SK-N-SH (cell line): ENCODE measurements at regions not wholly inside any gene's neighbourhood (a gene's known extent, or its start where the extent isn't known, plus 50 kb on each side); places are given as distances from the start of the nearest gene placed in this dataset.

Experiments used
- CTCF ChIA-PET: fragments of 300-600, 350-600 bp; formaldehyde crosslinking; extraction: SDS; loops from one replicate; lab custom pipeline; 2021; lab: Yijun Ruan, JAX
- POLR2A ChIA-PET: fragments of 350-600 bp; sonication (Branson Sonifier 250); formaldehyde crosslinking; extraction: SDS; loops from one replicate; lab custom pipeline; 2020; ENCODE audit warnings: antibody characterized with exemption, inconsistent platforms; lab: Yijun Ruan, JAX
- DNase-seq: peaks from one replicate; pipeline ENCODE4 v3.0.0; 2012
- H2AFZ ChIP-seq: fragments of 200-600 bp; sonication (generic); 2 replicates; pipeline ENCODE4 v1.8.1; 2016; ENCODE audit warnings: antibody characterized with exemption, mild to moderate bottlenecking, low read depth
- H3F3A ChIP-seq: fragments of 200-600 bp; sonication (generic); replicated peaks from 2 replicates; pipeline ENCODE3; 2016; ENCODE audit warnings: antibody characterized with exemption, mild to moderate bottlenecking; ENCODE audit not compliant: insufficient read depth
- H3K27ac ChIP-seq, 2 experiments: fragments of 200-500 bp in 1 of 2; fragments of 200-600 bp in 1 of 2; sonication (Bioruptor generic) in 1 of 2; sonication (generic), shearing (Covaris generic) in 1 of 2; 2 replicates each; pipeline versions ENCODE4 v1.5.1 to v1.6.1; 2014 to 2016; ENCODE audit warnings: low read depth in 2 of 2, inconsistent platforms in 1 of 2, low read length in 1 of 2, mild to moderate bottlenecking in 1 of 2, mixed read lengths in 1 of 2
- H3K27me3 ChIP-seq: fragments of 200-600 bp; sonication (generic), shearing (Covaris generic); 2 replicates; pipeline ENCODE4 v1.6.1; 2016; ENCODE audit warnings: mixed run types; ENCODE audit not compliant: insufficient read depth
- H3K36me3 ChIP-seq, 2 experiments: fragments of 200-500 bp in 1 of 2; fragments of 200-600 bp in 1 of 2; sonication (Bioruptor generic) in 1 of 2; sonication (generic) in 1 of 2; replicated peaks in 1 of 2; 2 replicates each; pipeline versions ENCODE3 to v1.5.1; 2014 to 2016; ENCODE audit warnings: low read length in 1 of 2, mild to moderate bottlenecking in 1 of 2; ENCODE audit not compliant: insufficient read depth in 2 of 2, control insufficient read depth in 1 of 2
- H3K4me1 ChIP-seq, 2 experiments: fragments of 200-500 bp in 1 of 2; fragments of 200-600 bp in 1 of 2; sonication (Bioruptor generic) in 1 of 2; sonication (generic), shearing (Covaris generic) in 1 of 2; 2 replicates each; pipeline versions ENCODE4 v1.5.1 to v1.6.1; 2014 to 2016; ENCODE audit warnings: low read depth in 1 of 2, low read length in 1 of 2, mixed run types in 1 of 2; ENCODE audit not compliant: insufficient read depth in 2 of 2, control insufficient read depth in 1 of 2
- H3K4me2 ChIP-seq: fragments of 200-600 bp; sonication (generic), shearing (Covaris generic); 2 replicates; pipeline ENCODE4 v1.6.1; 2017; ENCODE audit warnings: mixed run types
- H3K4me3 ChIP-seq, 2 experiments: fragments of 200-500 bp in 1 of 2; fragments of 200-600 bp in 1 of 2; sonication (Bioruptor generic) in 1 of 2; sonication (generic), shearing (Covaris generic) in 1 of 2; 2 replicates each; pipeline versions ENCODE4 v1.5.1 to v1.8.1; 2014 to 2016; ENCODE audit warnings: low read depth in 2 of 2, inconsistent platforms in 1 of 2, low read length in 1 of 2, mild to moderate bottlenecking in 1 of 2, mixed read lengths in 1 of 2, moderate library complexity in 1 of 2
- H3K79me2 ChIP-seq: fragments of 200-600 bp; sonication (generic); 2 replicates; pipeline ENCODE4 v1.8.1; 2017; ENCODE audit warnings: mild to moderate bottlenecking; ENCODE audit not compliant: insufficient read depth
- H3K9ac ChIP-seq: fragments of 200-600 bp; sonication (generic); 2 replicates; pipeline ENCODE4 v1.6.1; 2017; ENCODE audit warnings: mixed run types
- H3K9me2 ChIP-seq: fragments of 200-600 bp; sonication (generic); 2 replicates; pipeline ENCODE4 v1.6.1; 2017; ENCODE audit warnings: mixed run types
- H3K9me3 ChIP-seq: fragments of 200-600 bp; sonication (generic); 2 replicates; pipeline ENCODE4 v1.6.1; 2017; ENCODE audit warnings: mixed run types, mild to moderate bottlenecking, moderate library complexity
- H4K20me1 ChIP-seq: fragments of 200-600 bp; sonication (generic); 2 replicates; pipeline ENCODE4 v1.6.1; 2017; ENCODE audit warnings: mild to moderate bottlenecking, mixed run types; ENCODE audit not compliant: insufficient read depth
- CHD2 ChIP-seq: fragments of 150-350 bp; IDR thresholded peaks from 2 replicates; pipeline ENCODE4 v1.6.1; 2018; ENCODE audit warnings: low read length; ENCODE audit not compliant: partially characterized antibody
- ELF1 ChIP-seq: IDR thresholded peaks from 2 replicates; pipeline ENCODE4 v1.4.0; 2012
- EZH2phosphoT487 ChIP-seq: fragments of 200-600 bp; sonication (generic); IDR thresholded peaks from 2 replicates; pipeline ENCODE4 v1.6.1; 2017; ENCODE audit warnings: low read depth, mixed run types, mild to moderate bottlenecking, antibody characterized with exemption, moderate library complexity, borderline replicate concordance
- FOSL2 ChIP-seq: IDR thresholded peaks from 2 replicates; pipeline ENCODE4 v1.4.0; 2012; ENCODE audit warnings: low read depth, mild to moderate bottlenecking, moderate library complexity, borderline replicate concordance
- FOXM1 ChIP-seq: IDR thresholded peaks from 2 replicates; pipeline ENCODE4 v1.4.0; 2012; ENCODE audit warnings: low read depth, mild to moderate bottlenecking
- JUND ChIP-seq: IDR thresholded peaks from 2 replicates; pipeline ENCODE4 v1.4.0; 2012
- MEF2A ChIP-seq: IDR thresholded peaks from 2 replicates; pipeline ENCODE4 v1.4.0; 2012; ENCODE audit warnings: low read depth, borderline replicate concordance
- PBX3 ChIP-seq: IDR thresholded peaks from 2 replicates; pipeline ENCODE4; 2012
- POLR2AphosphoS5 ChIP-seq: IDR thresholded peaks from 2 replicates; pipeline ENCODE4 v1.6.1; 2012; ENCODE audit warnings: low read depth, low read length
- RFX5 ChIP-seq: IDR thresholded peaks from 2 replicates; pipeline ENCODE4 v1.6.1; 2012; ENCODE audit warnings: mild to moderate bottlenecking, improper control_type of control experiment, low read length
- RXRA ChIP-seq: IDR thresholded peaks from 2 replicates; pipeline ENCODE4 v1.4.0; 2012; ENCODE audit warnings: low read depth, mild to moderate bottlenecking, borderline replicate concordance
- SMC3 ChIP-seq: IDR thresholded peaks from 2 replicates; pipeline ENCODE4 v1.6.1; 2012; ENCODE audit warnings: low read depth, low read length, improper control_type of control experiment
- TAF1 ChIP-seq: IDR thresholded peaks from 2 replicates; pipeline ENCODE4 v1.6.1; 2012; ENCODE audit warnings: low read depth, mild to moderate bottlenecking, low read length, moderate library complexity, borderline replicate concordance
- TEAD4 ChIP-seq: IDR thresholded peaks from 2 replicates; pipeline ENCODE4 v1.4.0; 2012; ENCODE audit warnings: mild to moderate bottlenecking, borderline replicate concordance; ENCODE audit not compliant: insufficient read depth
- USF1 ChIP-seq: IDR thresholded peaks from 2 replicates; pipeline ENCODE4 v1.4.0; 2012; ENCODE audit warnings: low read depth, borderline replicate concordance
- YY1 ChIP-seq: IDR thresholded peaks from 2 replicates; pipeline ENCODE4 v1.4.0; 2012; ENCODE audit warnings: low read depth, mild to moderate bottlenecking
- WGBS: methylation state at CpG from one replicate; pipeline ENCODE4 v1.1.6; 2017; ENCODE audit warnings: low lambda C conversion rate; 5-methylcytosine and 5-hydroxymethylcytosine counted together
- TF ChIP-seq, protein P1 (sequence below): IDR thresholded peaks from 2 replicates; pipeline ENCODE4 v1.4.0; 2012; ENCODE audit warnings: low read depth

DNA sequence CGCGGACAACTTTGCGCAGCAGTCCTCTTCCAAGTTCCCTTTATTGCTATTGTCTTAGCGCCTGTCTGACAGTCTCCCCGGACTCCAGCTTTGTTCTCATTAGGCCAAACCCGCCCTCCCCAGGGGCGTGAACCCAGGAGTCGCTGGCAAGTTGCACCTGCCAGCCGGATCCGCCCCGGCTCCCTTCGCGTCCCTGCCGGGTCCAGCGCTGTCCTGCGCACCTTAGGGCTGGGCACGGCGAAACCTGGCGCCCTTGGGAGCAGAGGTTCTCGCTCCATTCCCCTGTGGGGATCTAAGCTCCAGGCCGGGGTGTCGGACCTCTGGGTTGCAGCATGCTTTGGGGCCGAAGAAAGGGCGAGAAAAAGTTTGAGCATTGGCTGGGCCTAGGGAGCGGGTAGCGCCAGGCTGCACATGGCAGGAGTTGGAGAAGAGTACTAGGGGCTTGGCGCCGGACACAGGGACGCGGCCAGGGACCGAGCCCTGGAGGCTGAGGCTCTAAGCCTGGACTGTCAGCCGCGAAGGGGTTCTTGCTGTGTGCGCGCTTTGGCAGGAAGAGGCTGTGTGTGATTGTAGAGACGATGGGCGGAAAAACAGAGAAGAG lies 335.1 kb upstream of the THRB start:
- Histone ChIP-seq H2AFZ (peak overlapping the region; percentile 46; the same call in 1 of the 2 replicates), H3K27ac (no peak overlapping the region), H3K27me3 (peaks cover 22% of the 10 kb centered on the region), H3K36me3 (no peaks in the 10 kb centered on the region), H3K4me3 (peak overlapping the region; percentile 48 to 55), H3K4me2 (peak overlapping the region; percentile 81), H3K9me3 (no peaks in the 10 kb centered on the region), H3K4me1 (peaks cover 0 to 5% of the 10 kb centered on the region in 2 experiments; a peak in 1 of 4 replicates), H3F3A (no peaks in the 10 kb centered on the region), H4K20me1 (no peaks in the 10 kb centered on the region), H3K9me2 (no peaks in the 10 kb centered on the region), H3K79me2 (no peaks in the 10 kb centered on the region), H3K9ac (no peak overlapping the region)
- TF ChIP-seq ELF1 (no peak), YY1 (no peak), RXRA (no peak), MEF2A (no peak), USF1 (no peak), EZH2phosphoT487 (no peak), FOSL2 (no peak), CHD2 (no peak), TEAD4 (no peak), PBX3 (no peak), RFX5 (no peak), JUND (no peak), POLR2AphosphoS5 (no peak), TAF1 (no peak), SMC3 (no peak), FOXM1 (no peak)
- TF ChIP-seq, protein P1, sequence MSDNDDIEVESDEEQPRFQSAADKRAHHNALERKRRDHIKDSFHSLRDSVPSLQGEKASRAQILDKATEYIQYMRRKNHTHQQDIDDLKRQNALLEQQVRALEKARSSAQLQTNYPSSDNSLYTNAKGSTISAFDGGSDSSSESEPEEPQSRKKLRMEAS: no peak
- peak; percentile 67 for DNase-seq
- WGBS: 1% methylated on average over 32 of the region's 37 CpGs
- POLR2A ChIA-PET: no interaction called here
- CTCF ChIA-PET: interaction anchor here (0.9 to 1.2 kb wide), 2 partner anchors 9 to 639 kb away, joined by 3 read pairs; no protein-coding TSS in a partner anchor
